Stimulated activated CD8-positive, alpha-beta memory T cell treated with anti-CD3 and anti-CD28 coated beads, Interleukin-2, amount 100 ng/mL, for 1 hour (primary cell): ENCODE measurements at regions not wholly inside any gene's neighbourhood (a gene's known extent, or its start where the extent isn't known, plus 50 kb on each side); places are given as distances from the start of the nearest gene placed in this dataset.

ENCODE experiments used
- DNase-seq, 2 donors: peaks; one replicate each; pipeline ENCODE4 v3.0.0-alpha.2; 2020; ENCODE audit warnings: low read depth in 2 of 2

- DNase-seq = no peak
These were observed 60.7 kb upstream of the FMN2 start for GRCh38 chr1:240031009-240031408.

- DNase-seq = no peak
These were observed 60.3 kb upstream of the FMN2 start for GRCh38 chr1:240031414-240031813.

- DNase-seq = no peak
These were observed 58.3 kb upstream of the FMN2 start for GRCh38 chr1:240033406-240033805.

GRCh38 chr1:240036526-240036925, 55.2 kb upstream of the FMN2 start:
- DNase-seq = no peak
